HepG2 (cell line): ENCODE measurements at regions not wholly inside any gene's neighbourhood (a gene's known extent, or its start where the extent isn't known, plus 50 kb on each side); places are given as distances from the start of the nearest gene placed in this dataset.
"Not testable (repeated sequence)": the region's sequence is repeated elsewhere in the genome, so short reads cannot be mapped to it uniquely, and the experiment has no call there.

ENCODE experiments used
- YEATS2 ChIP-seq: sonication (generic); formaldehyde crosslinking; IDR thresholded peaks from 2 replicates; pipeline ENCODE4 v1.4.0; 2020; ENCODE audit warnings: missing genetic modification reagents, borderline replicate concordance
- ZNF136 ChIP-seq: sonication (generic); formaldehyde crosslinking; IDR thresholded peaks from 2 replicates; pipeline ENCODE4 v1.8.1; 2022; ENCODE audit warnings: low read depth, mild to moderate bottlenecking, moderate library complexity, missing genetic modification reagents

DNA sequence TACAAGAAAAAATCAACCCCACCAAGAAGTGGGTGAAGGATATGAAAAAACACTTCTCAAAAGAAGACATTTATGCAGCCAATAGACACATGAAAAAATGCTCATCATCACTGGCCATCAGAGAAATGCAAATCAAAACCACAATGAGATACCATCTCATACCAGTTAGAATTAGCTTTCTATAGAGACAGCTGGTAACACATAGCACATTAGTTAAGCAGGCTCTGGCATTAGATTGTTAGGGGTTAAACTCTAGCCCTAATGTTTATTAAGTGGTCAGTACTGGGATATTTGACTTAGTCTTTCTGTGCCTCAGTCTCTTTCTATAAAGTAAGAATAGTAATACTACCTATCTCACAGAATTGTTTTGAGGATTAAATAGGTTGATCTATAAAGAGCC lies 65.2 kb upstream of the TGFBR2 start:
- TF ChIP-seq ZNF136; YEATS2 (CRISPR knock-in tag): not testable (repeated sequence)
